WTC11 (cell line): ENCODE measurements at regions not wholly inside any gene's neighbourhood (a gene's known extent, or its start where the extent isn't known, plus 50 kb on each side); places are given as distances from the start of the nearest gene placed in this dataset.

Source experiments
- ATAC-seq: fragments of 200-7000 bp; cut with Tn5 transposase; 2 replicates; pipeline ENCODE4 v1.10.0; 2021; ENCODE audit warnings: mild to moderate bottlenecking, moderate library complexity
- CTCF ChIA-PET: fragments of 300-600 bp; sonication (Branson Sonifier 250); formaldehyde crosslinking; loops from one replicate; lab custom pipeline; 2021; ENCODE audit warnings: antibody characterized with exemption; lab: Charles Lee
- POLR2A ChIA-PET: fragments of 350-600 bp; sonication (Branson Sonifier 250); formaldehyde crosslinking; loops from one replicate; lab custom pipeline; 2021; ENCODE audit warnings: antibody characterized with exemption; lab: Charles Lee
- DNase-seq: peaks from one replicate; pipeline ENCODE4 v3.0.0; 2021; ENCODE audit warnings: low spot score
- H3K27ac Mint-ChIP-seq: 2 replicates; pipeline ENCODE4 v1.8.0; 2021; ENCODE audit warnings: mixed read lengths
- H3K27me3 Mint-ChIP-seq: 2 replicates; pipeline ENCODE4 v1.8.0; 2021; ENCODE audit warnings: low read depth, mild to moderate bottlenecking, moderate library complexity, mixed read lengths
- H3K36me3 Mint-ChIP-seq: 2 replicates; pipeline ENCODE4 v1.8.0; 2021; ENCODE audit warnings: mixed read lengths
- H3K4me1 Mint-ChIP-seq: 2 replicates; pipeline ENCODE4 v1.8.0; 2022; ENCODE audit warnings: mixed read lengths
- H3K4me3 Mint-ChIP-seq: 2 replicates; pipeline ENCODE4 v1.8.0; 2021; ENCODE audit warnings: mild to moderate bottlenecking, moderate library complexity, mixed read lengths
- H3K9me3 Mint-ChIP-seq: 2 replicates; pipeline ENCODE4 v1.8.0; 2021; ENCODE audit warnings: mixed read lengths
- ATF1 ChIP-seq: sonication (generic); formaldehyde crosslinking; IDR thresholded peaks from 2 replicates; pipeline ENCODE4 v1.8.1; 2023; ENCODE audit warnings: mild to moderate bottlenecking, moderate library complexity, missing genetic modification reagents
- ATF2 ChIP-seq: sonication (generic); formaldehyde crosslinking; IDR thresholded peaks from 2 replicates; pipeline ENCODE4 v1.8.1; 2022; ENCODE audit warnings: low read depth, missing genetic modification reagents, borderline replicate concordance
- CREB1 ChIP-seq: sonication (generic); formaldehyde crosslinking; IDR thresholded peaks from 2 replicates; pipeline ENCODE4 v1.8.0; 2023; ENCODE audit warnings: mild to moderate bottlenecking, missing genetic modification reagents
- ELF4 ChIP-seq: sonication (generic); formaldehyde crosslinking; IDR thresholded peaks from 2 replicates; pipeline ENCODE4 v1.8.1; 2022; ENCODE audit warnings: low read depth, mild to moderate bottlenecking, moderate library complexity, missing genetic modification reagents
- IRF2 ChIP-seq: sonication (generic); formaldehyde crosslinking; IDR thresholded peaks from 2 replicates; pipeline ENCODE4 v1.8.0; 2022; ENCODE audit warnings: low read depth, missing genetic modification reagents, borderline replicate concordance
- JAZF1 ChIP-seq: fragments of 250-450 bp; sonication (Bioruptor Pico); IDR thresholded peaks from 2 replicates; pipeline ENCODE4 v1.9.0; 2021; ENCODE audit warnings: moderate library complexity, mild to moderate bottlenecking, inconsistent platforms
- JUN ChIP-seq: sonication (generic); formaldehyde crosslinking; IDR thresholded peaks from 2 replicates; pipeline ENCODE4 v1.8.0; 2023; ENCODE audit warnings: mild to moderate bottlenecking, missing genetic modification reagents
- MXD4 ChIP-seq: fragments of 250-450 bp; sonication (Bioruptor Pico); IDR thresholded peaks from 2 replicates; pipeline ENCODE4 v1.8.0; 2021; ENCODE audit warnings: mild to moderate bottlenecking, moderate library complexity, borderline replicate concordance
- NFATC4 ChIP-seq: fragments of 250-450 bp; sonication (Bioruptor Pico); IDR thresholded peaks from 2 replicates; pipeline ENCODE4 v1.9.0; 2021; ENCODE audit warnings: mild to moderate bottlenecking
- NFYB ChIP-seq: sonication (generic); formaldehyde crosslinking; conservative IDR thresholded peaks from 2 replicates; pipeline ENCODE4 v1.8.0; 2022; ENCODE audit warnings: low read depth, missing genetic modification reagents
- PRRX2 ChIP-seq: fragments of 250-450 bp; sonication (Bioruptor Pico); IDR thresholded peaks from 2 replicates; pipeline ENCODE4 v1.8.0; 2021; ENCODE audit warnings: mild to moderate bottlenecking
- RORB ChIP-seq: fragments of 250-450 bp; sonication (Bioruptor Pico); IDR thresholded peaks from 2 replicates; pipeline ENCODE4 v1.9.0; 2021; ENCODE audit warnings: mild to moderate bottlenecking
- SP1 ChIP-seq: sonication (generic); formaldehyde crosslinking; conservative IDR thresholded peaks from 2 replicates; pipeline ENCODE4 v1.8.1; 2022; ENCODE audit warnings: missing genetic modification reagents
- ZNF219 ChIP-seq: sonication (generic); formaldehyde crosslinking; IDR thresholded peaks from 2 replicates; pipeline ENCODE4 v1.8.0; 2023; ENCODE audit warnings: missing genetic modification reagents, mild to moderate bottlenecking, borderline replicate concordance
- ZNF281 ChIP-seq: sonication (generic); formaldehyde crosslinking; IDR thresholded peaks from 2 replicates; pipeline ENCODE4 v1.8.0; 2023; ENCODE audit warnings: mild to moderate bottlenecking, missing genetic modification reagents
- ZNF317 ChIP-seq: sonication (generic); formaldehyde crosslinking; IDR thresholded peaks from 2 replicates; pipeline ENCODE4 v1.8.1; 2023; ENCODE audit warnings: low read depth, mild to moderate bottlenecking, moderate library complexity, missing genetic modification reagents, borderline replicate concordance
- ZNF396 ChIP-seq: fragments of 250-450 bp; sonication (Bioruptor Pico); IDR thresholded peaks from 2 replicates; pipeline ENCODE4 v1.8.0; 2021; ENCODE audit warnings: mild to moderate bottlenecking, moderate library complexity, borderline replicate concordance
- TF ChIP-seq, protein P1 (sequence below): fragments of 250-450 bp; sonication (Bioruptor Pico); IDR thresholded peaks from 2 replicates; pipeline ENCODE4 v1.9.0; 2021; ENCODE audit warnings: moderate library complexity, mild to moderate bottlenecking, inconsistent platforms, borderline replicate concordance
- TF ChIP-seq, protein P2 (sequence below): fragments of 250-450 bp; sonication (Bioruptor Pico); IDR thresholded peaks from 2 replicates; pipeline ENCODE4 v1.9.0; 2021; ENCODE audit warnings: mild to moderate bottlenecking
- TF ChIP-seq, protein P3 (sequence below): sonication (generic); formaldehyde crosslinking; IDR thresholded peaks from 2 replicates; pipeline ENCODE4 v1.8.0; 2022; ENCODE audit warnings: mild to moderate bottlenecking, missing genetic modification reagents
- TF ChIP-seq, protein P4 (sequence below): sonication (generic); formaldehyde crosslinking; IDR thresholded peaks from 2 replicates; pipeline ENCODE4 v1.8.1; 2023; ENCODE audit warnings: mild to moderate bottlenecking, missing genetic modification reagents, moderate library complexity

DNA sequence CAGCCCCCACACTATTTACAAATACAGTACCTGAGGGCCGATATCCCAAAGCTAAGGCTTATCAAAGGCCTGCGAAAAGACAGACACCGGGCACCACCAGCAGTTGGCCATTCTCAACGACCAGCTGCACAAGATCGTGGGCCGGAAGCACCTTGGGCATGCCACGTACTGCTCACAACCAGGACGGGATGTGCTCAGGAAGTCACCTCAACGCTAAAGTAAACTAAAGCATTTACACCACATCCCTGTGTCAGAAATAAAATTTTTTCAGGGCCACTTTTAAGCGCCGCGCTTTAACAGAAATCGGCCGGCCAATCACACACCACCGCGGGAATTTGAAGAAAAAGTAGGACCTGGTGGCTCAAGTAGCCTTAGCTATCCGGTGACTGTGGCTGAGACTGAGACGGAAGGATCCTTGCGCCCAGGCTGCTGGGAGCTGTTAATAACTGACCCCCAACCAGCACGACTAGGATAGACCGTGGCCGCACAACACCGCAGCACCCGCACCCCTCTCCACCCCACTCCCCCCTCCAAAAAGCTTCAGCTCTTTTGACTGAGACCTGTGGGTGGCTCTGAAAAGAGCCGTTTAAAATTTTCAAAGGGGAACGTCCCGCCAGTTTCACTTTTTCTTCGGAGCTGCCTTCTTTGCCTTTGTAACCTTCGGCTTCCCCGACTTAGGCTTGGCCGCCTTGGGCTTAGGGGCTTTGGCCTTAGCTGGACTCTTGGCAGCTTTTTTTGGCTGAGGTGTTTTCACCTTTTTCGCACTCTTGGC lies 131.2 kb upstream of the BTN3A2 start (continued):
- TF ChIP-seq, protein P1, sequence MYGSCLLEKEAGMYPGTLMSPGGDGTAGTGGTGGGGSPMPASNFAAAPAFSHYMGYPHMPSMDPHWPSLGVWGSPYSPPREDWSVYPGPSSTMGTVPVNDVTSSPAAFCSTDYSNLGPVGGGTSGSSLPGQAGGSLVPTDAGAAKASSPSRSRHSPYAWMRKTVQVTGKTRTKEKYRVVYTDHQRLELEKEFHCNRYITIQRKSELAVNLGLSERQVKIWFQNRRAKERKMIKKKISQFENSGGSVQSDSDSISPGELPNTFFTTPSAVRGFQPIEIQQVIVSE (CRISPR knock-in tag): peak; percentile 6; the same call in 1 of the 2 replicates
- TF ChIP-seq JAZF1 (CRISPR knock-in tag) (no peak), ZNF396 (CRISPR knock-in tag) (no peak), PRRX2 (CRISPR knock-in tag) (peak; percentile 86), NFATC4 (CRISPR knock-in tag) (peak; percentile 96), CREB1 (CRISPR knock-in tag) (no peak), IRF2 (CRISPR knock-in tag) (no peak), RORB (CRISPR knock-in tag) (no peak), ZNF317 (CRISPR knock-in tag) (0 out of 2 replicates have a peak, but pooled peaks have one; percentile 25)
- TF ChIP-seq, protein P2, sequence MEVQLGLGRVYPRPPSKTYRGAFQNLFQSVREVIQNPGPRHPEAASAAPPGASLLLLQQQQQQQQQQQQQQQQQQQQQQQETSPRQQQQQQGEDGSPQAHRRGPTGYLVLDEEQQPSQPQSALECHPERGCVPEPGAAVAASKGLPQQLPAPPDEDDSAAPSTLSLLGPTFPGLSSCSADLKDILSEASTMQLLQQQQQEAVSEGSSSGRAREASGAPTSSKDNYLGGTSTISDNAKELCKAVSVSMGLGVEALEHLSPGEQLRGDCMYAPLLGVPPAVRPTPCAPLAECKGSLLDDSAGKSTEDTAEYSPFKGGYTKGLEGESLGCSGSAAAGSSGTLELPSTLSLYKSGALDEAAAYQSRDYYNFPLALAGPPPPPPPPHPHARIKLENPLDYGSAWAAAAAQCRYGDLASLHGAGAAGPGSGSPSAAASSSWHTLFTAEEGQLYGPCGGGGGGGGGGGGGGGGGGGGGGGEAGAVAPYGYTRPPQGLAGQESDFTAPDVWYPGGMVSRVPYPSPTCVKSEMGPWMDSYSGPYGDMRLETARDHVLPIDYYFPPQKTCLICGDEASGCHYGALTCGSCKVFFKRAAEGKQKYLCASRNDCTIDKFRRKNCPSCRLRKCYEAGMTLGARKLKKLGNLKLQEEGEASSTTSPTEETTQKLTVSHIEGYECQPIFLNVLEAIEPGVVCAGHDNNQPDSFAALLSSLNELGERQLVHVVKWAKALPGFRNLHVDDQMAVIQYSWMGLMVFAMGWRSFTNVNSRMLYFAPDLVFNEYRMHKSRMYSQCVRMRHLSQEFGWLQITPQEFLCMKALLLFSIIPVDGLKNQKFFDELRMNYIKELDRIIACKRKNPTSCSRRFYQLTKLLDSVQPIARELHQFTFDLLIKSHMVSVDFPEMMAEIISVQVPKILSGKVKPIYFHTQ (CRISPR knock-in tag): peak; percentile 97
- TF ChIP-seq, protein P3, sequence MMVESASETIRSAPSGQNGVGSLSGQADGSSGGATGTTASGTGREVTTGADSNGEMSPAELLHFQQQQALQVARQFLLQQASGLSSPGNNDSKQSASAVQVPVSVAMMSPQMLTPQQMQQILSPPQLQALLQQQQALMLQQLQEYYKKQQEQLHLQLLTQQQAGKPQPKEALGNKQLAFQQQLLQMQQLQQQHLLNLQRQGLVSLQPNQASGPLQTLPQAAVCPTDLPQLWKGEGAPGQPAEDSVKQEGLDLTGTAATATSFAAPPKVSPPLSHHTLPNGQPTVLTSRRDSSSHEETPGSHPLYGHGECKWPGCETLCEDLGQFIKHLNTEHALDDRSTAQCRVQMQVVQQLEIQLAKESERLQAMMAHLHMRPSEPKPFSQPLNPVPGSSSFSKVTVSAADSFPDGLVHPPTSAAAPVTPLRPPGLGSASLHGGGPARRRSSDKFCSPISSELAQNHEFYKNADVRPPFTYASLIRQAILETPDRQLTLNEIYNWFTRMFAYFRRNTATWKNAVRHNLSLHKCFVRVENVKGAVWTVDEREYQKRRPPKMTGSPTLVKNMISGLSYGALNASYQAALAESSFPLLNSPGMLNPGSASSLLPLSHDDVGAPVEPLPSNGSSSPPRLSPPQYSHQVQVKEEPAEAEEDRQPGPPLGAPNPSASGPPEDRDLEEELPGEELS (CRISPR knock-in tag): peak; percentile 16; the same call in 1 of the 2 replicates
- TF ChIP-seq, protein P4, sequence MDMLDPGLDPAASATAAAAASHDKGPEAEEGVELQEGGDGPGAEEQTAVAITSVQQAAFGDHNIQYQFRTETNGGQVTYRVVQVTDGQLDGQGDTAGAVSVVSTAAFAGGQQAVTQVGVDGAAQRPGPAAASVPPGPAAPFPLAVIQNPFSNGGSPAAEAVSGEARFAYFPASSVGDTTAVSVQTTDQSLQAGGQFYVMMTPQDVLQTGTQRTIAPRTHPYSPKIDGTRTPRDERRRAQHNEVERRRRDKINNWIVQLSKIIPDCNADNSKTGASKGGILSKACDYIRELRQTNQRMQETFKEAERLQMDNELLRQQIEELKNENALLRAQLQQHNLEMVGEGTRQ (CRISPR knock-in tag): no peak

DNA sequence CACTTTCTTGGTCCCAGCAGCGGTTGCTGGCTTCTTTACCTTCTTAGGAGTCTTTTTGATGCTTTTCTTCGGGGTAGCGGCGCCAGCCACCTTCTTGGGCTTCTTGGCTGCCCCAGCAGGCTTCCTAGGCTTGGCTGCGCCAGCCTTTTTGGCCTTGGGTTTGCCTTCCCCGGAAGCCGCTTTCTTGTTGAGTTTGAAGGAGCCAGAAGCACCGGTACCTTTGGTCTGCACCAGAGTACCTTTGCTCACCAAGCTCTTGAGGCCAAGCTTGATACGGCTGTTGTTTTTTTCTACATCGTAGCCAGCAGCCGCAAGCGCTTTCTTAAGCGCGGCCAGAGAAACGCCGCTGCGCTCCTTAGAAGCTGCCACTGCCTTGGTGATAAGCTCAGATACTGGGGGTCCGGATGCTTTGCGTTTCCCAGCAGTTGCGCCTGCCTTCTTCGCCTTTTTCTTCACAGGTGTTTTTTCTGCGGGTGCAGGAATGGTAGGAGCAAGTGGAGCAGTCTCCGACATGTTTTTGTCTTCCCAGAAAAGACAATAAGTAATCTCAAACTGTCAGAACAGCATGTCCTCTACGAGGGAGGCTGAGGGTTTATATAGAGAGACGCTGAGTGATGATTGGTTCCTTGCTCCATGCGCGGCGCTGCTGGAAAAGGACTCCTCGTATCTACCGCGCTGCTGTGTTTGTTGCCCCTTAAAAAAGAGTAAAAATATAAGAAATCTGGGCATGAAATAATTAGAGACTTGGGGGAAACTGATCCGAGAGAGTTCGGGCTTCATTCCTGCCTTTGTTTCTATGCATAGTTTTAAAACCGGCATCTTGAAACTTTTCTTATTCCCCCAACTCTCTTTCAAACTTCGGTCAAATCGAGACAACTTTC lies 130.3 kb upstream of the BTN3A2 start:
- ChIA-PET POLR2A (interaction anchor here (0.5 to 6.9 kb wide), 37 partner anchors 8 to 1658 kb away, joined by 3 to 216 read pairs (median 8); a partner anchor contains a TSS), CTCF (interaction anchor here (0.8 to 1.7 kb wide), 3 partner anchors 8 to 35 kb away, joined by 3 to 4 read pairs (median 3); no protein-coding TSS in a partner anchor)
- ATAC-seq (peak; percentile 70), DNase-seq (no peak)
- H3K4me3 Mint-ChIP-seq: peak overlapping the region; percentile 94
- no peaks in the 10 kb centered on the region for H3K27me3 Mint-ChIP-seq
- no peaks in the 10 kb centered on the region for H3K36me3 Mint-ChIP-seq
- H3K27ac Mint-ChIP-seq: peak overlapping the region; percentile 99
- H3K9me3 Mint-ChIP-seq: no peaks in the 10 kb centered on the region
- H3K4me1 Mint-ChIP-seq: peaks cover 33% of the 10 kb centered on the region
- TF ChIP-seq ZNF281 (CRISPR knock-in tag) (0 out of 2 replicates have a peak, but pooled peaks have one; percentile 12), SP1 (no peak), ATF1 (peak; percentile 35; the same call in 1 of the 2 replicates), JUN (no peak), NFYB (CRISPR knock-in tag) (peak; percentile 59; the same call in 1 of the 2 replicates), MXD4 (CRISPR knock-in tag) (no peak), ATF2 (CRISPR knock-in tag) (no peak), ELF4 (CRISPR knock-in tag) (peak; percentile 49; the same call in 1 of the 2 replicates), ZNF219 (CRISPR knock-in tag) (no peak; the same call in 1 of the 2 replicates)
